ENCODE measurements at regions not wholly inside any gene's neighbourhood (a gene's known extent, or its start where the extent isn't known, plus 50 kb on each side); places are given as distances from the start of the nearest gene placed in this dataset.

DNA sequence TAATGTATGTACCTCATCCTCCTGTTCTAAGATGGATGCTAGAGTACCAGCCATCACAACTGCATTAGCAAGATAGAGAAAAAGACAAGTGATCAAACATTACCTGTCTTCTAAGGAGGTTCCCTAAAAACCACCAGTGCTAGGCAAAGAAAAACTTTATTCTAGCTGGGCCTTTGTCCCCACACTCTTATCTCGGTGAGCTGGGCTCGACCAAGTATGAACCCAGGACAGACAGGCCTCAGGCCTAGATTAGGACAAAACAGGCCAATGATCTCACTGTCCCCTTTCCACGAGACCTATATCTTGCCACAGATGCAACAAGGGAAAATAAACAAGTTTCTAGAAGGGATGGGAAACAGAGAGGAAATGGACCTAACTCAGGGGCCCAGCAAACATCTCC, 127.6 kb upstream of the PKDCC start:
- H3K4me3 ChIP-seq (ENCODE audit: low read length in 2 of 2): no peak overlapping the region
- H3K79me1 ChIP-seq (ENCODE audit: low read depth, low read length): no peaks in the 10 kb centered on the region
- H3K4me2 ChIP-seq (ENCODE audit: insufficient read depth, low read length, poor library complexity, severe bottlenecking): no peak overlapping the region
- no peak overlapping the region for H3K27ac ChIP-seq (replicated peaks; ENCODE audit: low read length)
- no peaks in the 10 kb centered on the region for H3K36me3 ChIP-seq (replicated peaks in 1 of 2; ENCODE audit: control insufficient read depth in 2 of 2, insufficient read depth in 2 of 2, low read length in 2 of 2)
- no peak overlapping the region for H4K8ac ChIP-seq (ENCODE audit: low read depth, low read length)
- H3K23ac ChIP-seq (ENCODE audit: low read depth, low read length, poor library complexity): no peak overlapping the region
- no peak for DNase-seq (ENCODE audit: low spot score)
- H3K9ac ChIP-seq (ENCODE audit: low read depth, low read length, poor library complexity): no peak overlapping the region
- peaks cover 0 to 3% of the 10 kb centered on the region in 2 donors for H3K9me3 ChIP-seq (replicated peaks in 1 of 2; ENCODE audit: control insufficient read depth in 2 of 2, insufficient read depth in 1 of 2, low read depth in 1 of 2, low read length in 2 of 2)
- no peak overlapping the region for H4K91ac ChIP-seq (ENCODE audit: low read depth, low read length, poor library complexity)
- peaks cover 0 to 7% of the 10 kb centered on the region in 2 donors for H3K4me1 ChIP-seq (ENCODE audit: control insufficient read depth in 2 of 2, insufficient read depth in 1 of 2, low read depth in 1 of 2, low read length in 2 of 2)
- H3K14ac ChIP-seq (ENCODE audit: low read length): no peak overlapping the region
- H2AFZ ChIP-seq (ENCODE audit: low read length): no peak overlapping the region
- H3K27me3 ChIP-seq (ENCODE audit: control insufficient read depth in 3 of 3, insufficient read depth in 3 of 3, low read depth in 1 of 3, low read length in 3 of 3): peaks cover 0 to 3% (median 0%) of the 10 kb centered on the region in 3 experiments
- H2BK120ac ChIP-seq (ENCODE audit: low read depth, low read length): no peak overlapping the region
- H2BK15ac ChIP-seq (ENCODE audit: low read length): no peak overlapping the region
- no CpG with 5 or more reads among the region's 3 CpGs for WGBS, 2 donors (ENCODE audit: extremely low coverage in 2 of 2, insufficient read length in 2 of 2, insufficient replicate concordance in 1 of 2)
- no peak overlapping the region for H2BK5ac ChIP-seq (ENCODE audit: low read length)
- no peak overlapping the region for H2AK5ac ChIP-seq (ENCODE audit: low read depth, low read length)
- no peak overlapping the region for H2BK12ac ChIP-seq (ENCODE audit: low read length)
- no peak overlapping the region for H3K4ac ChIP-seq (ENCODE audit: low read length)
- no peak overlapping the region for H3K18ac ChIP-seq (ENCODE audit: low read length)

DNA sequence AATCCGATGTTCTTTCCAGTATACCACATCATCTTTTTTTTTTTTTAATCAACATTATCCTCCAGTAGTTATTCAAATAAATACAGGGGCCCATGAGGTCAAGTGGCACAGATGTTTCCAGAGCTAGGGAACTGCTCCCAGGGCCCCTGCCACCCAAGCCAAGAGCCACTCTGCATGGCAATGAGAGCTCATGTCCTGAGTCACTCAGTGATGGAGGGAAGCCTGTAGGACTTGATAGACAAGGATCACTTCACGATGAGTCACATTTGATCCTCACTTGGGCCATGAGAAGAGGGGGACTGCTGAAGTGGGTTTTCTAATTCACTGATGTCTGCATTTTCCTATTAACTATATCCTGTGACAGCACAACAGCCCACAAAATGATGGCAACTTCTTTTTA, 127.0 kb upstream of the PKDCC start:
- Histone ChIP-seq H3K4me2 (ENCODE audit: insufficient read depth, low read length, poor library complexity, severe bottlenecking) (no peak overlapping the region), H3K4ac (ENCODE audit: low read length) (no peak overlapping the region), H3K4me3 (ENCODE audit: low read length in 2 of 2) (no peak overlapping the region), H3K27me3 (ENCODE audit: control insufficient read depth in 3 of 3, insufficient read depth in 3 of 3, low read depth in 1 of 3, low read length in 3 of 3) (no peaks in the 10 kb centered on the region), H2BK15ac (ENCODE audit: low read length) (no peak overlapping the region), H3K23ac (ENCODE audit: low read depth, low read length, poor library complexity) (no peak overlapping the region), H2BK12ac (ENCODE audit: low read length) (no peak overlapping the region), H3K36me3 (replicated peaks in 1 of 2; ENCODE audit: control insufficient read depth in 2 of 2, insufficient read depth in 2 of 2, low read length in 2 of 2) (no peaks in the 10 kb centered on the region), H4K91ac (ENCODE audit: low read depth, low read length, poor library complexity) (no peak overlapping the region), H3K79me1 (ENCODE audit: low read depth, low read length) (no peaks in the 10 kb centered on the region), H3K9me3 (replicated peaks in 1 of 2; ENCODE audit: control insufficient read depth in 2 of 2, insufficient read depth in 1 of 2, low read depth in 1 of 2, low read length in 2 of 2) (peaks cover 0 to 3% of the 10 kb centered on the region in 2 donors), H3K4me1 (ENCODE audit: control insufficient read depth in 2 of 2, insufficient read depth in 1 of 2, low read depth in 1 of 2, low read length in 2 of 2) (peaks cover 0 to 7% of the 10 kb centered on the region in 2 donors), H3K27ac (replicated peaks; ENCODE audit: low read length) (no peak overlapping the region), H4K8ac (ENCODE audit: low read depth, low read length) (no peak overlapping the region), H2AK5ac (ENCODE audit: low read depth, low read length) (no peak overlapping the region), H2AFZ (ENCODE audit: low read length) (no peak overlapping the region), H2BK120ac (ENCODE audit: low read depth, low read length) (no peak overlapping the region), H3K9ac (ENCODE audit: low read depth, low read length, poor library complexity) (no peak overlapping the region), H2BK5ac (ENCODE audit: low read length) (no peak overlapping the region), H3K14ac (ENCODE audit: low read length) (no peak overlapping the region), H3K18ac (ENCODE audit: low read length) (no peak overlapping the region)
- no CpG with 5 or more reads among the region's 2 CpGs for WGBS, 2 donors (ENCODE audit: extremely low coverage in 2 of 2, insufficient read length in 2 of 2, insufficient replicate concordance in 1 of 2)
- no peak for DNase-seq (ENCODE audit: low spot score)

DNA sequence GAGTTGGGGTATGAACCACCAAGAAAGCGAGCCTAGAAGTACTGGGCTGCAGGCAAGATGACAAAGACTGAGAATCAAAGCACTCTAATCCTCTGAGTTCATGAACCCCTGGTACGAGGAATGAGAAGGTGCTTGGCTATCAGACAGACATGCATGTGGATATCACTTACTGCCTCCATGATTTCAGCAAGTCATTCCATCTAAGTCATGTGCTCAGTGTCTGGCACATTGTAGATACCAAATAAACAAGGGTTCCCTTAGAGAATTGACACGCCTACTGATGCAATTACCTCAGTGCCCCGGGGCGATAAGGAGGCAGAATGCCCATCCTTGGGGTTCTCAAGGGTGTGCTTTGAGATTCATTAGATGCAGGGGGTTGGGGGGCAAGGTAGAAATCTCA, 125.6 kb upstream of the PKDCC start:
- Histone ChIP-seq H3K79me1 (ENCODE audit: low read depth, low read length) (no peaks in the 10 kb centered on the region), H3K9me3 (replicated peaks in 1 of 2; ENCODE audit: control insufficient read depth in 2 of 2, insufficient read depth in 1 of 2, low read depth in 1 of 2, low read length in 2 of 2) (peaks cover 0 to 3% of the 10 kb centered on the region in 2 donors), H4K8ac (ENCODE audit: low read depth, low read length) (no peak overlapping the region), H2BK15ac (ENCODE audit: low read length) (no peak overlapping the region), H3K23ac (ENCODE audit: low read depth, low read length, poor library complexity) (no peak overlapping the region), H3K4me2 (ENCODE audit: insufficient read depth, low read length, poor library complexity, severe bottlenecking) (no peak overlapping the region), H2BK12ac (ENCODE audit: low read length) (no peak overlapping the region), H3K18ac (ENCODE audit: low read length) (no peak overlapping the region), H3K4me3 (ENCODE audit: low read length in 2 of 2) (no peak overlapping the region), H2AFZ (ENCODE audit: low read length) (no peak overlapping the region), H3K4ac (ENCODE audit: low read length) (no peak overlapping the region), H3K27ac (replicated peaks; ENCODE audit: low read length) (no peak overlapping the region), H2BK5ac (ENCODE audit: low read length) (no peak overlapping the region), H2AK5ac (ENCODE audit: low read depth, low read length) (no peak overlapping the region), H3K27me3 (ENCODE audit: control insufficient read depth in 3 of 3, insufficient read depth in 3 of 3, low read depth in 1 of 3, low read length in 3 of 3) (no peaks in the 10 kb centered on the region), H3K4me1 (ENCODE audit: control insufficient read depth in 2 of 2, insufficient read depth in 1 of 2, low read depth in 1 of 2, low read length in 2 of 2) (peaks cover 0 to 7% of the 10 kb centered on the region in 2 donors), H3K9ac (ENCODE audit: low read depth, low read length, poor library complexity) (no peak overlapping the region), H3K36me3 (replicated peaks in 1 of 2; ENCODE audit: control insufficient read depth in 2 of 2, insufficient read depth in 2 of 2, low read length in 2 of 2) (no peaks in the 10 kb centered on the region), H3K14ac (ENCODE audit: low read length) (no peak overlapping the region), H4K91ac (ENCODE audit: low read depth, low read length, poor library complexity) (no peak overlapping the region), H2BK120ac (ENCODE audit: low read depth, low read length) (no peak overlapping the region)
- DNase-seq (ENCODE audit: low spot score): no peak
- WGBS, 2 donors (ENCODE audit: extremely low coverage in 2 of 2, insufficient read length in 2 of 2, insufficient replicate concordance in 1 of 2): no CpG with 5 or more reads among the region's 5 CpGs

DNA sequence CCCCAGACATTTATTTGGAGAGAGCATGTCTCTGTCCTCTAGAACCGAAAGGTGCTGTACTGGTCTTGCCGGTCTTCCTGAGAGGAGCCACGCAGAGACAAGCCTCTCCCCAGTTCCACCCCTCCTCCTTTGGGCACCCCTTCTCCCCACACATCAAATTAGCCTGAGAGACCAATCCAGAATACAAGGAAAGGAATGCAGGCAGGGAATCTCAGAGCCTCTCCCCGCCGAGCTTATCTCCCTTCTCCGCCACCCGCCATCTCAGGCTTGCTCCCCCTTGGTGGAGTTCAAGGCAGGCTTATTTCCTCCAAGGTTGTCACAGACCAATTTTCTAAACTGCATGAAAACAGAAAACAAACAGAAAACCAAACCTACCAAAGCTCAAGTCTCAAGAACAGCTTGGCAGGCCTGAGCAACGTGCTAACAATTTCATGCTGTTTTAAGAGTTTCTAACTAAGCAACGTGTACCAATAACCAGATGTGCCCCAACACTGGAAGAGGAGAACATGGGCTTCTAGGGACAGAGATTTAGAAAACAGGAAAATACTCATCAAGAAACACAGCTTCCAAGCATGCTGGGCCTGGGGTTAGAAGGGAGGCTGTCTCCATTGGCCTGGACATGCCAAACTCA, 124.5 kb upstream of the PKDCC start:
- no peak overlapping the region for H3K9ac ChIP-seq (ENCODE audit: low read depth, low read length, poor library complexity)
- H3K9me3 ChIP-seq (replicated peaks in 1 of 2; ENCODE audit: control insufficient read depth in 2 of 2, insufficient read depth in 1 of 2, low read depth in 1 of 2, low read length in 2 of 2): peaks cover 0 to 3% of the 10 kb centered on the region in 2 donors
- no peak overlapping the region for H3K23ac ChIP-seq (ENCODE audit: low read depth, low read length, poor library complexity)
- H3K27ac ChIP-seq (replicated peaks; ENCODE audit: low read length): no peak overlapping the region
- no peaks in the 10 kb centered on the region for H3K79me1 ChIP-seq (ENCODE audit: low read depth, low read length)
- H3K4me2 ChIP-seq (ENCODE audit: insufficient read depth, low read length, poor library complexity, severe bottlenecking): no peak overlapping the region
- no peak overlapping the region for H2BK15ac ChIP-seq (ENCODE audit: low read length)
- no peak overlapping the region for H2AK5ac ChIP-seq (ENCODE audit: low read depth, low read length)
- no peak overlapping the region for H4K91ac ChIP-seq (ENCODE audit: low read depth, low read length, poor library complexity)
- H3K18ac ChIP-seq (ENCODE audit: low read length): no peak overlapping the region
- no peaks in the 10 kb centered on the region for H3K27me3 ChIP-seq (ENCODE audit: control insufficient read depth in 3 of 3, insufficient read depth in 3 of 3, low read depth in 1 of 3, low read length in 3 of 3)
- DNase-seq (ENCODE audit: low spot score): no peak
- no CpG with 5 or more reads among the region's 9 CpGs for WGBS, 2 donors (ENCODE audit: extremely low coverage in 2 of 2, insufficient read length in 2 of 2, insufficient replicate concordance in 1 of 2)
- no peaks in the 10 kb centered on the region for H3K36me3 ChIP-seq (replicated peaks in 1 of 2; ENCODE audit: control insufficient read depth in 2 of 2, insufficient read depth in 2 of 2, low read length in 2 of 2)
- H3K4me3 ChIP-seq (ENCODE audit: low read length in 2 of 2): no peak overlapping the region
- H2BK12ac ChIP-seq (ENCODE audit: low read length): no peak overlapping the region
- H3K4ac ChIP-seq (ENCODE audit: low read length): no peak overlapping the region
- H2BK5ac ChIP-seq (ENCODE audit: low read length): no peak overlapping the region
- H2BK120ac ChIP-seq (ENCODE audit: low read depth, low read length): no peak overlapping the region
- H2AFZ ChIP-seq (ENCODE audit: low read length): no peak overlapping the region
- H3K14ac ChIP-seq (ENCODE audit: low read length): no peak overlapping the region
- no peak overlapping the region for H4K8ac ChIP-seq (ENCODE audit: low read depth, low read length)
- H3K4me1 ChIP-seq (ENCODE audit: control insufficient read depth in 2 of 2, insufficient read depth in 1 of 2, low read depth in 1 of 2, low read length in 2 of 2): peaks cover 0 to 7% of the 10 kb centered on the region in 2 donors
